GM19043 (cell line): ENCODE measurements at regions not wholly inside any gene's neighbourhood (a gene's known extent, or its start where the extent isn't known, plus 50 kb on each side); places are given as distances from the start of the nearest gene placed in this dataset.

ENCODE experiments used
- ATAC-seq: cut with Tn5 transposase; IDR thresholded peaks from one replicate; pipeline ENCODE4 v1.9.1; 2021; ENCODE audit warnings: low read depth; ENCODE audit not compliant: unreplicated experiment

- no peak for ATAC-seq
These were observed 502.0 kb upstream of the CFAP20DC start for GRCh38 chr3:59551834-59552233.

- no peak for ATAC-seq
These were observed 500.1 kb upstream of the CFAP20DC start for GRCh38 chr3:59549962-59550361.

- no peak for ATAC-seq
These were observed 498.0 kb upstream of the CFAP20DC start for GRCh38 chr3:59547874-59548273.

- no peak for ATAC-seq
These were observed 496.7 kb upstream of the CFAP20DC start for GRCh38 chr3:59546522-59546921.

GRCh38 chr3:59545374-59545773, 495.5 kb upstream of the CFAP20DC start:
- no peak for ATAC-seq

- ATAC-seq: no peak
These were observed 492.5 kb upstream of the CFAP20DC start for GRCh38 chr3:59542276-59542675.

GRCh38 chr3:59540696-59541095, 490.9 kb upstream of the CFAP20DC start:
- ATAC-seq: peak; percentile 74

- ATAC-seq: no peak
These were observed 490.4 kb upstream of the CFAP20DC start for GRCh38 chr3:59540241-59540640.

GRCh38 chr3:59538753-59539432, 489.1 kb upstream of the CFAP20DC start:
- no peak for ATAC-seq

- no peak for ATAC-seq
These were observed 486.0 kb upstream of the CFAP20DC start for GRCh38 chr3:59535791-59536221.

GRCh38 chr3:59531994-59532393, 482.2 kb upstream of the CFAP20DC start:
- ATAC-seq: no peak

GRCh38 chr3:59531066-59531745, 481.4 kb upstream of the CFAP20DC start:
- no peak for ATAC-seq

GRCh38 chr3:59528251-59528650, 478.4 kb upstream of the CFAP20DC start:
- ATAC-seq: no peak

- ATAC-seq: no peak
These were observed 477.7 kb upstream of the CFAP20DC start for GRCh38 chr3:59527493-59527892.

- ATAC-seq: no peak
These were observed 477.2 kb upstream of the CFAP20DC start for GRCh38 chr3:59526999-59527398.

- no peak for ATAC-seq
These were observed 472.7 kb upstream of the CFAP20DC start for GRCh38 chr3:59522550-59522949.

GRCh38 chr3:59519094-59519493, 469.3 kb upstream of the CFAP20DC start:
- no peak for ATAC-seq

GRCh38 chr3:59518283-59519055, 468.6 kb upstream of the CFAP20DC start:
- ATAC-seq: no peak

- no peak for ATAC-seq
These were observed 467.6 kb upstream of the CFAP20DC start for GRCh38 chr3:59517388-59517787.

- ATAC-seq: no peak
These were observed 466.1 kb upstream of the CFAP20DC start for GRCh38 chr3:59515966-59516365.

- no peak for ATAC-seq
These were observed 465.1 kb upstream of the CFAP20DC start for GRCh38 chr3:59514865-59515482.
